CD4-positive, alpha-beta memory T cell (primary cell): ENCODE measurements at regions not wholly inside any gene's neighbourhood (a gene's known extent, or its start where the extent isn't known, plus 50 kb on each side); places are given as distances from the start of the nearest gene placed in this dataset.

ENCODE experiments used
- CTCF ChIA-PET: fragments of 350-600 bp; sonication (Branson Sonifier 250); formaldehyde crosslinking; loops from one replicate; lab custom pipeline; 2021; ENCODE audit warnings: inconsistent platforms; ENCODE audit not compliant: partially characterized antibody; lab: Charles Lee
- POLR2A ChIA-PET: fragments of 350-600 bp; sonication (Branson Sonifier 250); formaldehyde crosslinking; loops from one replicate; lab custom pipeline; 2021; ENCODE audit not compliant: partially characterized antibody; lab: Charles Lee
- DNase-seq, 5 donors: peaks; one replicate each; pipeline versions ENCODE4 v3.0.0 to v3.0.0-alpha.2; 2020 to 2022; ENCODE audit warnings: mixed read lengths in 1 of 5
- H3K27ac ChIP-seq: one replicate; pipeline ENCODE4 v1.7.0; 2013; ENCODE audit warnings: low read depth, low read length
- H3K27me3 ChIP-seq: 2 replicates; pipeline ENCODE4 v1.7.0; 2013; ENCODE audit warnings: mild to moderate bottlenecking, low read length, moderate library complexity; ENCODE audit not compliant: insufficient read depth
- H3K36me3 ChIP-seq: 2 replicates; pipeline ENCODE4 v1.7.0; 2013; ENCODE audit warnings: mild to moderate bottlenecking, low read length, moderate library complexity; ENCODE audit not compliant: insufficient read depth
- H3K4me1 ChIP-seq: 2 replicates; pipeline ENCODE4 v1.7.0; 2013; ENCODE audit warnings: mild to moderate bottlenecking, low read length, moderate library complexity; ENCODE audit not compliant: insufficient read depth
- H3K4me3 ChIP-seq, 2 donors: one replicate each; pipeline ENCODE4 v1.7.0; 2013; ENCODE audit warnings: low read length in 2 of 2, mild to moderate bottlenecking in 1 of 2
- H3K9me3 ChIP-seq, 2 donors: one replicate each; pipeline ENCODE4 v1.7.0; 2013; ENCODE audit warnings: low read length in 2 of 2, control low read depth in 1 of 2; ENCODE audit not compliant: control insufficient read depth in 1 of 2
- H3K27ac Mint-ChIP-seq, 7 donors: one replicate each; pipeline ENCODE4 v1.8.0; 2020 to 2021; ENCODE audit warnings: mixed read lengths in 7 of 7, mild to moderate bottlenecking in 6 of 7, inconsistent platforms in 3 of 7, moderate library complexity in 3 of 7
- H3K27me3 Mint-ChIP-seq, 2 donors: one replicate each; pipeline ENCODE4 v1.8.0; 2020 to 2021; ENCODE audit warnings: mixed read lengths in 2 of 2
- H3K36me3 Mint-ChIP-seq, 2 donors: one replicate each; pipeline ENCODE4 v1.8.0; 2020 to 2021; ENCODE audit warnings: mixed read lengths in 2 of 2, inconsistent platforms in 1 of 2, mild to moderate bottlenecking in 1 of 2
- H3K4me1 Mint-ChIP-seq, 4 donors: one replicate each; pipeline ENCODE4 v1.8.0; 2020 to 2021; ENCODE audit warnings: mixed read lengths in 4 of 4, mild to moderate bottlenecking in 1 of 4
- H3K4me3 Mint-ChIP-seq, 8 donors: one replicate each; pipeline ENCODE4 v1.8.0; 2020 to 2021; ENCODE audit warnings: mixed read lengths in 8 of 8, mild to moderate bottlenecking in 7 of 8, moderate library complexity in 6 of 8, inconsistent platforms in 3 of 8
- H3K9me3 Mint-ChIP-seq, 8 donors: one replicate each; pipeline ENCODE4 v1.8.0; 2020 to 2021; ENCODE audit warnings: mixed read lengths in 8 of 8, mild to moderate bottlenecking in 5 of 8, inconsistent platforms in 3 of 8, moderate library complexity in 1 of 8
- intact Hi-C: fragments of 100-400 bp; cut with micrococcal nuclease; formaldehyde crosslinking; loops from one replicate; pipeline ENCODE4 v1.15.1; 2023

- Histone ChIP-seq H3K4me1 (no peaks in the 10 kb centered on the region), H3K9me3 (no peaks in the 10 kb centered on the region), H3K27me3 (no peaks in the 10 kb centered on the region), H3K4me3 (no peak overlapping the region), H3K36me3 (no peaks in the 10 kb centered on the region), H3K27ac (no peak overlapping the region)
- Mint-ChIP-seq H3K4me1 (no peaks in the 10 kb centered on the region), H3K4me3 (no peak overlapping the region), H3K27ac (no peak overlapping the region), H3K27me3 (no peaks in the 10 kb centered on the region), H3K9me3 (peaks cover 0 to 4% (median 0%) of the 10 kb centered on the region in 8 donors), H3K36me3 (no peaks in the 10 kb centered on the region)
- ChIA-PET POLR2A (no interaction called here), CTCF (no interaction called here)
- intact Hi-C loops, result no loop called here
- DNase-seq, result no peak
Measured at GRCh38 chr14:81927070-81927469, 393.4 kb upstream of the SEL1L start.

- no peak overlapping the region for H3K27ac ChIP-seq
- Mint-ChIP-seq H3K27me3 (no peaks in the 10 kb centered on the region), H3K27ac (no peak overlapping the region), H3K4me3 (no peak overlapping the region), H3K9me3 (peaks cover 0 to 5% (median 2%) of the 10 kb centered on the region in 8 donors), H3K4me1 (no peaks in the 10 kb centered on the region), H3K36me3 (no peaks in the 10 kb centered on the region)
- POLR2A ChIA-PET, result no interaction called here
- no peak for DNase-seq
- no peaks in the 10 kb centered on the region for H3K9me3 ChIP-seq
- H3K36me3 ChIP-seq, result no peaks in the 10 kb centered on the region
- H3K4me3 ChIP-seq, result no peak overlapping the region
- CTCF ChIA-PET, result no interaction called here
- intact Hi-C loops, result no loop called here
- no peaks in the 10 kb centered on the region for H3K27me3 ChIP-seq
- H3K4me1 ChIP-seq, result no peaks in the 10 kb centered on the region
Measured at GRCh38 chr14:81931828-81932227, 398.2 kb upstream of the SEL1L start.

- Mint-ChIP-seq H3K27me3 (no peaks in the 10 kb centered on the region), H3K27ac (no peak overlapping the region), H3K4me3 (no peak overlapping the region), H3K4me1 (no peaks in the 10 kb centered on the region), H3K9me3 (peaks cover 0 to 10% (median 4%) of the 10 kb centered on the region in 8 donors), H3K36me3 (no peaks in the 10 kb centered on the region)
- DNase-seq, result no peak
- no peaks in the 10 kb centered on the region for H3K9me3 ChIP-seq
- no peaks in the 10 kb centered on the region for H3K4me1 ChIP-seq
- CTCF ChIA-PET, result no interaction called here
- H3K36me3 ChIP-seq, result no peaks in the 10 kb centered on the region
- no peak overlapping the region for H3K4me3 ChIP-seq
- H3K27me3 ChIP-seq, result no peaks in the 10 kb centered on the region
- intact Hi-C loops, result no loop called here
- POLR2A ChIA-PET, result no interaction called here
- H3K27ac ChIP-seq, result no peak overlapping the region
Measured at GRCh38 chr14:81936348-81936747, 402.7 kb upstream of the SEL1L start.

GRCh38 chr14:81936902-81937301 is 403.2 kb upstream of the SEL1L start:
- POLR2A ChIA-PET, result no interaction called here
- no peak overlapping the region for H3K4me3 ChIP-seq
- Mint-ChIP-seq H3K9me3 (peaks cover 0 to 10% (median 4%) of the 10 kb centered on the region in 8 donors), H3K4me3 (no peak overlapping the region), H3K27me3 (no peaks in the 10 kb centered on the region), H3K4me1 (no peaks in the 10 kb centered on the region), H3K27ac (no peak overlapping the region), H3K36me3 (no peaks in the 10 kb centered on the region)
- H3K36me3 ChIP-seq, result no peaks in the 10 kb centered on the region
- intact Hi-C loops, result no loop called here
- H3K4me1 ChIP-seq, result no peaks in the 10 kb centered on the region
- no peak for DNase-seq
- H3K9me3 ChIP-seq, result no peaks in the 10 kb centered on the region
- no peak overlapping the region for H3K27ac ChIP-seq
- no peaks in the 10 kb centered on the region for H3K27me3 ChIP-seq
- CTCF ChIA-PET, result no interaction called here

- Histone ChIP-seq H3K4me3 (no peak overlapping the region), H3K27me3 (no peaks in the 10 kb centered on the region), H3K27ac (no peak overlapping the region), H3K36me3 (no peaks in the 10 kb centered on the region), H3K9me3 (no peaks in the 10 kb centered on the region), H3K4me1 (no peaks in the 10 kb centered on the region)
- Mint-ChIP-seq H3K27me3 (no peaks in the 10 kb centered on the region), H3K4me3 (no peak overlapping the region), H3K27ac (no peak overlapping the region), H3K9me3 (peaks cover 0 to 16% (median 8%) of the 10 kb centered on the region in 8 donors), H3K36me3 (no peaks in the 10 kb centered on the region), H3K4me1 (no peaks in the 10 kb centered on the region)
- DNase-seq, result no peak
- POLR2A ChIA-PET, result no interaction called here
- CTCF ChIA-PET, result no interaction called here
- intact Hi-C loops, result no loop called here
Measured at GRCh38 chr14:81938341-81938740, 404.7 kb upstream of the SEL1L start.

GRCh38 chr14:81940651-81941050 is 407.0 kb upstream of the SEL1L start:
- Histone ChIP-seq H3K9me3 (no peaks in the 10 kb centered on the region), H3K27me3 (no peaks in the 10 kb centered on the region), H3K27ac (no peak overlapping the region), H3K4me3 (no peak overlapping the region), H3K4me1 (no peaks in the 10 kb centered on the region), H3K36me3 (no peaks in the 10 kb centered on the region)
- no peaks in the 10 kb centered on the region for H3K36me3 Mint-ChIP-seq
- ChIA-PET CTCF (no interaction called here), POLR2A (no interaction called here)
- DNase-seq, result no peak
- no peak overlapping the region for H3K4me3 Mint-ChIP-seq
- no peaks in the 10 kb centered on the region for H3K27me3 Mint-ChIP-seq
- intact Hi-C loops, result no loop called here
- H3K27ac Mint-ChIP-seq, result no peak overlapping the region
- peaks cover 0 to 13% (median 5%) of the 10 kb centered on the region in 8 donors for H3K9me3 Mint-ChIP-seq
- H3K4me1 Mint-ChIP-seq, result no peaks in the 10 kb centered on the region

GRCh38 chr14:81942071-81942470 is 408.4 kb upstream of the SEL1L start:
- Histone ChIP-seq H3K27me3 (no peaks in the 10 kb centered on the region), H3K4me3 (no peak overlapping the region), H3K36me3 (no peaks in the 10 kb centered on the region), H3K4me1 (no peaks in the 10 kb centered on the region), H3K27ac (no peak overlapping the region), H3K9me3 (no peaks in the 10 kb centered on the region)
- ChIA-PET POLR2A (no interaction called here), CTCF (no interaction called here)
- Mint-ChIP-seq H3K9me3 (peaks cover 3 to 18% (median 5%) of the 10 kb centered on the region in 8 donors), H3K27me3 (no peaks in the 10 kb centered on the region), H3K36me3 (no peaks in the 10 kb centered on the region), H3K27ac (no peak overlapping the region), H3K4me3 (no peak overlapping the region), H3K4me1 (no peaks in the 10 kb centered on the region)
- intact Hi-C loops, result no loop called here
- DNase-seq, result no peak

GRCh38 chr14:81946375-81946774 is 412.7 kb upstream of the SEL1L start:
- H3K36me3 ChIP-seq, result no peaks in the 10 kb centered on the region
- Mint-ChIP-seq H3K4me1 (no peaks in the 10 kb centered on the region), H3K4me3 (no peak overlapping the region), H3K27ac (no peak overlapping the region), H3K27me3 (no peaks in the 10 kb centered on the region), H3K36me3 (no peaks in the 10 kb centered on the region), H3K9me3 (peaks cover 2 to 12% (median 8%) of the 10 kb centered on the region in 8 donors)
- H3K4me1 ChIP-seq, result no peaks in the 10 kb centered on the region
- CTCF ChIA-PET, result no interaction called here
- no peaks in the 10 kb centered on the region for H3K9me3 ChIP-seq
- intact Hi-C loops, result no loop called here
- no peak for DNase-seq
- POLR2A ChIA-PET, result no interaction called here
- no peaks in the 10 kb centered on the region for H3K27me3 ChIP-seq
- H3K27ac ChIP-seq, result no peak overlapping the region
- H3K4me3 ChIP-seq, result no peak overlapping the region
